ENCODE measurements at regions not wholly inside any gene's neighbourhood (a gene's known extent, or its start where the extent isn't known, plus 50 kb on each side); places are given as distances from the start of the nearest gene placed in this dataset.

- Histone ChIP-seq H3K9me3 (no peaks in the 10 kb centered on the region), H3K27me3 (no peaks in the 10 kb centered on the region), H3K4me3 (no peak overlapping the region), H3K4me1 (no peaks in the 10 kb centered on the region), H3K36me3 (no peaks in the 10 kb centered on the region), H3K27ac (no peak overlapping the region)
- DNase-seq = no peak
- TF ChIP-seq POLR2AphosphoS5 (IDR thresholded peaks at IDR 0.05) = no peak
- 41 to 68% methylated on average over 4 of the region's 4 CpGs for WGBS, 2 donors
- intact Hi-C loops (cut with DNase I) = no loop called here
These were observed 725.0 kb downstream of the TLE1 start for GRCh38 chr9:80964374-80964773.

GRCh38 chr9:80957801-80958200 lies 731.5 kb downstream of the TLE1 start:
- Histone ChIP-seq H3K36me3 (no peaks in the 10 kb centered on the region), H3K4me3 (no peak overlapping the region), H3K9me3 (no peaks in the 10 kb centered on the region), H3K27me3 (no peaks in the 10 kb centered on the region), H3K27ac (no peak overlapping the region), H3K4me1 (no peaks in the 10 kb centered on the region)
- no peak for TF ChIP-seq EP300 (IDR thresholded peaks at IDR 0.05)
- TF ChIP-seq CTCF (IDR thresholded peaks at IDR 0.05) = no peak
- TF ChIP-seq POLR2A (IDR thresholded peaks at IDR 0.05) = no peak
- TF ChIP-seq POLR2AphosphoS5 (IDR thresholded peaks at IDR 0.05) = no peak
- no peak for DNase-seq
- 82 to 84% methylated on average over 3 of the region's 3 CpGs for WGBS, 2 donors
- intact Hi-C loops (cut with DNase I) = no loop called here

- intact Hi-C loops (cut with DNase I) = no loop called here
- Histone ChIP-seq H3K4me3 (no peak overlapping the region), H3K27me3 (no peaks in the 10 kb centered on the region), H3K4me1 (no peaks in the 10 kb centered on the region), H3K9me3 (no peaks in the 10 kb centered on the region), H3K36me3 (no peaks in the 10 kb centered on the region), H3K27ac (no peak overlapping the region)
- DNase-seq = no peak
- 31 to 71% methylated on average over 2 of the region's 2 CpGs for WGBS, 2 donors
- TF ChIP-seq EP300 (IDR thresholded peaks at IDR 0.05) (no peak), POLR2AphosphoS5 (IDR thresholded peaks at IDR 0.05) (no peak), POLR2A (IDR thresholded peaks at IDR 0.05) (no peak), CTCF (IDR thresholded peaks at IDR 0.05) (no peak)
These were observed 734.8 kb downstream of the TLE1 start for GRCh38 chr9:80954521-80954920.

GRCh38 chr9:80952363-80952922 lies 736.9 kb downstream of the TLE1 start:
- TF ChIP-seq EP300 (IDR thresholded peaks at IDR 0.05) (no peak), POLR2A (IDR thresholded peaks at IDR 0.05) (no peak), POLR2AphosphoS5 (IDR thresholded peaks at IDR 0.05) (no peak), CTCF (IDR thresholded peaks at IDR 0.05) (no peak)
- WGBS, 2 donors = 86 to 89% methylated on average over 5 of the region's 5 CpGs
- Histone ChIP-seq H3K27me3 (no peaks in the 10 kb centered on the region), H3K9me3 (no peaks in the 10 kb centered on the region), H3K4me3 (no peak overlapping the region), H3K36me3 (no peaks in the 10 kb centered on the region), H3K27ac (no peak overlapping the region), H3K4me1 (peaks cover 0 to 13% (median 11%) of the 10 kb centered on the region in 4 donors)
- intact Hi-C loops (cut with DNase I) = no loop called here
- no peak for DNase-seq

GRCh38 chr9:80951675-80952074 lies 737.7 kb downstream of the TLE1 start:
- H3K36me3 ChIP-seq = no peaks in the 10 kb centered on the region
- TF ChIP-seq POLR2AphosphoS5 (IDR thresholded peaks at IDR 0.05) (no peak), CTCF (IDR thresholded peaks at IDR 0.05) (no peak)
- H3K9me3 ChIP-seq = no peaks in the 10 kb centered on the region
- no peak overlapping the region for H3K4me3 ChIP-seq
- H3K4me1 ChIP-seq = peaks cover 0 to 18% (median 14%) of the 10 kb centered on the region in 4 donors
- H3K27ac ChIP-seq = no peak overlapping the region
- no peaks in the 10 kb centered on the region for H3K27me3 ChIP-seq
- intact Hi-C loops (cut with DNase I) = no loop called here
- WGBS, 2 donors = 82 to 88% methylated on average over 7 of the region's 7 CpGs
- DNase-seq = no peak

Measured in sigmoid colon (tissue), 6 donors.